PC-3 (cell line): ENCODE measurements at regions not wholly inside any gene's neighbourhood (a gene's known extent, or its start where the extent isn't known, plus 50 kb on each side); places are given as distances from the start of the nearest gene placed in this dataset.
A peak's percentile ranks its signal among the peaks of the same experiment; 100 is the strongest.

ENCODE experiments used
- ATAC-seq: fragments of 200-7000 bp; cut with Tn5 transposase; 2 replicates; pipeline ENCODE4 v1.9.1; 2020; ENCODE audit warnings: mild to moderate bottlenecking, moderate library complexity
- BruUV-seq: library from RNA; stranded (reverse); fragments of 400-500 nt; replicated peaks from 2 replicates; lab custom pipeline; 2021; lab: Mats Ljungman, UMichigan
- CTCF ChIA-PET: fragments of 300-600 bp; sonication (Branson Sonifier 250); formaldehyde crosslinking; loops from one replicate; lab custom pipeline; 2022; ENCODE audit warnings: antibody characterized with exemption; lab: Charles Lee
- POLR2A ChIA-PET: fragments of 300-600 bp; sonication (Branson Sonifier 250); formaldehyde crosslinking; loops from one replicate; lab custom pipeline; 2022; ENCODE audit warnings: antibody characterized with exemption; ENCODE audit not compliant: unreplicated experiment; lab: Charles Lee
- DNase-seq: peaks from one replicate; pipeline ENCODE4 v3.0.0-alpha.2; 2015
- H2AFZ ChIP-seq: fragments of 300-600 bp; sonication (generic); 2 replicates; pipeline ENCODE4 v1.6.0; 2016; ENCODE audit warnings: antibody characterized with exemption, low read length
- H3F3A ChIP-seq: fragments of 300-600 bp; sonication (generic); one replicate; pipeline ENCODE4 v1.6.0; 2017; ENCODE audit warnings: antibody characterized with exemption, low read length, control low read depth, mild to moderate bottlenecking; ENCODE audit not compliant: unreplicated experiment
- H3K27ac ChIP-seq: fragments of 300-600 bp; sonication (generic); 2 replicates; pipeline ENCODE4 v1.5.1; 2016; ENCODE audit warnings: mild to moderate bottlenecking, low read length
- H3K27me3 ChIP-seq: fragments of 300-600 bp; sonication (generic); 2 replicates; pipeline ENCODE4 v1.6.1; 2016; ENCODE audit warnings: low read length, mixed read lengths
- H3K36me3 ChIP-seq: fragments of 300-600 bp; sonication (generic); 2 replicates; pipeline ENCODE4 v1.6.1; 2016; ENCODE audit warnings: low read depth, mixed run types, low read length, mixed read lengths
- H3K4me1 ChIP-seq: fragments of 300-600 bp; sonication (generic); 2 replicates; pipeline ENCODE4 v1.5.1; 2016; ENCODE audit warnings: low read length; ENCODE audit not compliant: insufficient read depth
- H3K4me2 ChIP-seq: fragments of 300-600 bp; sonication (generic); 2 replicates; pipeline ENCODE4 v1.6.0; 2016; ENCODE audit warnings: low read length
- H3K4me3 ChIP-seq: fragments of 300-600 bp; sonication (generic); 2 replicates; pipeline ENCODE4 v1.5.1; 2016; ENCODE audit warnings: mild to moderate bottlenecking, low read length, mixed read lengths
- H3K79me2 ChIP-seq: fragments of 300-600 bp; sonication (generic); 2 replicates; pipeline ENCODE4 v1.6.1; 2017; ENCODE audit warnings: low read length, mixed read lengths
- H3K9ac ChIP-seq: fragments of 300-600 bp; sonication (generic); 2 replicates; pipeline ENCODE4 v1.6.0; 2016; ENCODE audit warnings: mild to moderate bottlenecking, low read length
- H3K9me2 ChIP-seq: fragments of 300-600 bp; sonication (generic); replicated peaks from 2 replicates; pipeline ENCODE4 v1.6.1; 2016; ENCODE audit warnings: mixed run types, low read length, mixed read lengths
- H3K9me3 ChIP-seq: fragments of 300-600 bp; sonication (generic); 2 replicates; pipeline ENCODE4 v1.6.1; 2016; ENCODE audit warnings: low read length, mixed read lengths
- H4K20me1 ChIP-seq: fragments of 300-600 bp; sonication (generic); 2 replicates; pipeline ENCODE4 v1.6.1; 2016; ENCODE audit warnings: low read length, mixed read lengths
- CTCF ChIP-seq: fragments of 300-600 bp; sonication (generic); conservative IDR thresholded peaks from 2 replicates; pipeline ENCODE4 v1.5.1; 2017; ENCODE audit warnings: antibody characterized with exemption, low read depth, mild to moderate bottlenecking, low read length
- EZH2 ChIP-seq: fragments of 300-600 bp; sonication (generic); IDR thresholded peaks from one replicate; pipeline ENCODE4 v1.6.1; 2017; ENCODE audit warnings: antibody characterized with exemption, mild to moderate bottlenecking, low read length; ENCODE audit not compliant: unreplicated experiment
- EZH2phosphoT487 ChIP-seq: fragments of 300-600 bp; sonication (generic); IDR thresholded peaks from 2 replicates; pipeline ENCODE4 v1.6.1; 2018; ENCODE audit warnings: mild to moderate bottlenecking, antibody characterized with exemption, low read length, borderline replicate concordance
- intact Hi-C: fragments of 100-400 bp; cut with micrococcal nuclease; formaldehyde crosslinking; loops from 2 replicates; pipeline ENCODE4 v1.9.0; 2023

GRCh38 chr14:46596236-46596635 is 55.3 kb downstream of the RPL10L start:
- H3K27me3 ChIP-seq = no peaks in the 10 kb centered on the region
- H3K9ac ChIP-seq = no peak overlapping the region
- no peak overlapping the region for H3K4me3 ChIP-seq
- no peak overlapping the region for H3K4me2 ChIP-seq
- H3K9me2 ChIP-seq = no peaks in the 10 kb centered on the region
- ChIA-PET POLR2A (no interaction called here), CTCF (no interaction called here)
- TF ChIP-seq EZH2 (no peak), CTCF (no peak), EZH2phosphoT487 (no peak)
- H4K20me1 ChIP-seq = no peaks in the 10 kb centered on the region
- H3K9me3 ChIP-seq = no peaks in the 10 kb centered on the region
- no peak overlapping the region for H3K27ac ChIP-seq
- no TSS peak for BruUV-seq
- H3K79me2 ChIP-seq = no peaks in the 10 kb centered on the region
- H3K36me3 ChIP-seq = no peaks in the 10 kb centered on the region
- DNase-seq (no peak), ATAC-seq (no peak)
- peaks cover 8% of the 10 kb centered on the region; the same call in 1 of the 2 replicates for H3K4me1 ChIP-seq
- H2AFZ ChIP-seq = no peak overlapping the region
- intact Hi-C loops = no loop called here
- no peaks in the 10 kb centered on the region for H3F3A ChIP-seq

GRCh38 chr14:46582826-46583225 is 68.8 kb downstream of the RPL10L start:
- BruUV-seq = no TSS peak
- no peak for TF ChIP-seq CTCF
- TF ChIP-seq EZH2phosphoT487 = no peak
- Histone ChIP-seq H4K20me1 (no peaks in the 10 kb centered on the region), H3K9ac (no peak overlapping the region), H3K36me3 (no peaks in the 10 kb centered on the region), H3K9me3 (no peaks in the 10 kb centered on the region), H3K79me2 (no peaks in the 10 kb centered on the region), H3K4me1 (no peaks in the 10 kb centered on the region), H3K4me3 (no peak overlapping the region), H3K4me2 (no peak overlapping the region), H2AFZ (no peak overlapping the region), H3K9me2 (no peaks in the 10 kb centered on the region), H3K27me3 (no peaks in the 10 kb centered on the region), H3K27ac (no peak overlapping the region), H3F3A (no peaks in the 10 kb centered on the region)
- ATAC-seq (no peak), DNase-seq (no peak)
- intact Hi-C loops = loop anchor here (2.0 kb wide), 1 partner anchor 340 kb away; no protein-coding TSS in a partner anchor
- CTCF ChIA-PET = no interaction called here
- POLR2A ChIA-PET = no interaction called here

- CTCF ChIA-PET = no interaction called here
- ATAC-seq = no peak
Observed at GRCh38 chr14:46581036-46581671, 70.4 kb downstream of the RPL10L start.

More at GRCh38 chr14:46581036-46581671, 70.4 kb downstream of the RPL10L start:
- peak; percentile 86 for TF ChIP-seq CTCF
- TF ChIP-seq EZH2phosphoT487 = no peak
- no peaks in the 10 kb centered on the region for H3K36me3 ChIP-seq
- H3K79me2 ChIP-seq = no peaks in the 10 kb centered on the region
- H3K4me3 ChIP-seq = no peak overlapping the region
- 0 out of 2 replicates have a peak overlapping the region, but pooled peaks have one; percentile 10 for H2AFZ ChIP-seq
- DNase-seq = peak; percentile 58
- H4K20me1 ChIP-seq = no peaks in the 10 kb centered on the region
- H3K9me3 ChIP-seq = no peaks in the 10 kb centered on the region
- no peak overlapping the region for H3K9ac ChIP-seq
- POLR2A ChIA-PET = no interaction called here
- intact Hi-C loops = loop anchor here (1.0 kb wide), 1 partner anchor 459 kb away; no protein-coding TSS in a partner anchor
- BruUV-seq = no TSS peak
- H3K27me3 ChIP-seq = no peaks in the 10 kb centered on the region
- no peak overlapping the region for H3K27ac ChIP-seq
- no peaks in the 10 kb centered on the region for H3K4me1 ChIP-seq
- no peaks in the 10 kb centered on the region for H3F3A ChIP-seq
- H3K9me2 ChIP-seq = no peaks in the 10 kb centered on the region
- no peak overlapping the region for H3K4me2 ChIP-seq
